ENCODE measurements at regions not wholly inside any gene's neighbourhood (a gene's known extent, or its start where the extent isn't known, plus 50 kb on each side); places are given as distances from the start of the nearest gene placed in this dataset.
A peak's percentile ranks its signal among the peaks of the same experiment; 100 is the strongest.

- Mint-ChIP-seq H3K4me1 (ENCODE audit: low read depth) (peaks cover 21% of the 10 kb centered on the region), H3K36me3 (ENCODE audit: low read depth) (no peaks in the 10 kb centered on the region), H3K27me3 (peaks cover 5% of the 10 kb centered on the region), H3K27ac (no peak overlapping the region), H3K9me3 (no peaks in the 10 kb centered on the region), H3K4me3 (no peak overlapping the region)
- TF ChIP-seq, protein P1, sequence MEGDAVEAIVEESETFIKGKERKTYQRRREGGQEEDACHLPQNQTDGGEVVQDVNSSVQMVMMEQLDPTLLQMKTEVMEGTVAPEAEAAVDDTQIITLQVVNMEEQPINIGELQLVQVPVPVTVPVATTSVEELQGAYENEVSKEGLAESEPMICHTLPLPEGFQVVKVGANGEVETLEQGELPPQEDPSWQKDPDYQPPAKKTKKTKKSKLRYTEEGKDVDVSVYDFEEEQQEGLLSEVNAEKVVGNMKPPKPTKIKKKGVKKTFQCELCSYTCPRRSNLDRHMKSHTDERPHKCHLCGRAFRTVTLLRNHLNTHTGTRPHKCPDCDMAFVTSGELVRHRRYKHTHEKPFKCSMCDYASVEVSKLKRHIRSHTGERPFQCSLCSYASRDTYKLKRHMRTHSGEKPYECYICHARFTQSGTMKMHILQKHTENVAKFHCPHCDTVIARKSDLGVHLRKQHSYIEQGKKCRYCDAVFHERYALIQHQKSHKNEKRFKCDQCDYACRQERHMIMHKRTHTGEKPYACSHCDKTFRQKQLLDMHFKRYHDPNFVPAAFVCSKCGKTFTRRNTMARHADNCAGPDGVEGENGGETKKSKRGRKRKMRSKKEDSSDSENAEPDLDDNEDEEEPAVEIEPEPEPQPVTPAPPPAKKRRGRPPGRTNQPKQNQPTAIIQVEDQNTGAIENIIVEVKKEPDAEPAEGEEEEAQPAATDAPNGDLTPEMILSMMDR (IDR thresholded peaks at IDR 0.05), result no peak
- intact Hi-C loops (cut with micrococcal nuclease), result loop anchor here (5.0 to 10.0 kb wide), 3 partner anchors 117 to 390 kb away; partner anchors contain the start of gene PHLDA1
- no peak for DNase-seq
- CTCF ChIA-PET, result interaction anchor here (1.2 kb wide), 1 partner anchor 395 kb away, joined by 4 read pairs; no protein-coding TSS in a partner anchor
- peak; percentile 35 for ATAC-seq
- POLR2A ChIA-PET, result interaction anchor here (0.7 kb wide), 1 partner anchor 83 kb away, joined by 3 read pairs; no protein-coding TSS in a partner anchor
These were observed 130.8 kb upstream of the KRR1 start for GRCh38 chr12:75642226-75642625.

DNA sequence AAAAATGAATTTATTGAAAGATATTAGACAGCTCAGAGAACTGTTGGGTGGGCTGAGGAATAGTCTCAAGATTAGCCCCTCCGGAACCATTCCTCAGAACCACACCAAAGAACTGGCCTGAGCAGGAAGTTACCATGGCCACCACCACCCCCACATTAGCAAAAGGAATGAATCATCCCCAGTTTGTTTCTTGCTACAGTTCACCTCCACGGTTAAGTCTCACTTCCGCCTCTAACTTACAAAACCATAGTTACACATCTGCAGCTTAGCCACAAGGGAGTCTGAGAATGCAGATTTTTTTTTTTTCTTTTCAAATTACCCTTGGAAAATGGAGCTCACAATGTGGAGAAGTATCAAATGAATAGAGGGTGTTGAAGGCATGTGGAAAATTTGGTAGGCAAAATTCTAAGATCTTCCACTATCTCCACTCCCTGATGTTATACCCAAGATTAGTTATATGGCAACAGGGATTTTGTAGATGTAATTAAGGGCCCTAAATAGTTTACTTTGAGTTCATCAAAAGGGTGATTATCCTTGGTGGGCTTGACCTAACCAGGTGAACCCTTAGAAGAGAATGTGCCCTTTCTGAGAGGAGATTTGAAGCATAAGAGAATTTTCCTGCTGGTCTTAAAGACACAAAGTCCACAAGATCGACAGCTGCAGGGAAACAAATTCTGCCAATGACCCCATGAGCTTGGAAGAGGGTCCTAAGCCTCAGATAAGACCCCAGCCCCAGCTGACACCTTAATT is 129.8 kb upstream of the KRR1 start:
- H3K9me3 Mint-ChIP-seq, result no peaks in the 10 kb centered on the region
- ATAC-seq (peak; percentile 93), DNase-seq (peak; percentile 73)
- H3K27ac Mint-ChIP-seq, result peak overlapping the region; percentile 70
- peaks cover 23% of the 10 kb centered on the region for H3K4me1 Mint-ChIP-seq (ENCODE audit: low read depth)
- POLR2A ChIA-PET, result no interaction called here
- no peak overlapping the region for H3K4me3 Mint-ChIP-seq
- CTCF ChIA-PET, result interaction anchor here (0.6 to 1.2 kb wide), 2 partner anchors 235 to 396 kb away, joined by 3 to 4 read pairs; no protein-coding TSS in a partner anchor
- TF ChIP-seq, protein P1 (IDR thresholded peaks at IDR 0.05), result no peak
- H3K36me3 Mint-ChIP-seq (ENCODE audit: low read depth), result no peaks in the 10 kb centered on the region
- intact Hi-C loops (cut with micrococcal nuclease), result loop anchor here (5.0 to 10.0 kb wide), 3 partner anchors 116 to 391 kb away; partner anchors contain the start of gene PHLDA1
- peaks cover 10% of the 10 kb centered on the region for H3K27me3 Mint-ChIP-seq

DNA sequence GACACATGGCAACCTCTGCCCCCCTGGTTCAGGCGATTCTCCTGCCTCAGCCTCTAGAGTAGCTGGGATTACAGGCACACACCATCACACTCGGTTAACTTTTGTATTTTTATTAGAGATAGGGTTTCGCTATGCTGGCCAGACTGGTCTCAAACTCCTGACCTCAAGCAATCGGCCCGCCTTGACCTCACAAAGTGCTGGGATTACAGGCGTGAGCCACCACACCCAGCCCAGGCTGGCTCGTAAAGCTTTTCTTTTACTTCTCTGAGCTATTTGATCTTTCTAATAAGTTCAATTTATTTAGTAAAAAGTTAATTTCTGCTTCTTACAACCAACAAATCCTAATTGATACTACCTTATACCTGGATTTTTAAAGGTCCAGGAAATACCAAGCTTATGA is 127.4 kb upstream of the KRR1 start:
- DNase-seq, result no peak
- peaks cover 12% of the 10 kb centered on the region for H3K27me3 Mint-ChIP-seq
- no peak overlapping the region for H3K4me3 Mint-ChIP-seq
- no peak overlapping the region for H3K27ac Mint-ChIP-seq
- intact Hi-C loops (cut with micrococcal nuclease), result no loop called here
- no peak for ATAC-seq
- POLR2A ChIA-PET, result interaction anchor here (0.6 to 0.7 kb wide), 2 partner anchors 28 to 542 kb away, joined by 3 read pairs; no protein-coding TSS in a partner anchor
- H3K9me3 Mint-ChIP-seq, result no peaks in the 10 kb centered on the region
- H3K36me3 Mint-ChIP-seq (ENCODE audit: low read depth), result no peaks in the 10 kb centered on the region
- CTCF ChIA-PET, result interaction anchor here (0.8 to 1.4 kb wide), 3 partner anchors 54 to 248 kb away, joined by 3 to 4 read pairs (median 4); partner anchors contain the start of gene GLIPR1L2
- H3K4me1 Mint-ChIP-seq (ENCODE audit: low read depth), result peaks cover 37% of the 10 kb centered on the region
- TF ChIP-seq, protein P1 (IDR thresholded peaks at IDR 0.05), result no peak

DNA sequence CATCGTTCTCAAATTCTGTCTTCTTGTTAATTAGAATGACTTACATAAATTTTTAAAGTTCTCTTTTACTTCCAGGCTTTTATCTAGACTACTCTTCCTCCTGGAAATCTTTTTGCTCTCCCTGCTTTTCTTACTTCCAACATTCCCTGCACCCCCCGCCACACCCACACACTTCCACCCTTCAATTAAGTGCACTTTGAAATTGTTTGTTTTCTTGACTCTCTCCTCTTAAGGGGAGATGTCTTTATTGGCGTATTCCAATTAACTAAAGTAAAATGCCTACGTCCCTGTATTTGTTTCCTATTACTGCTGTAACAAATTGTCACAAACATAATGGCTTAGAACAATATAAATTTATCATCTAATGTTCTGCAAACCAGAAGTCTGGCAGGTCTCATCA is 125.2 kb upstream of the KRR1 start:
- H3K4me3 Mint-ChIP-seq, result no peak overlapping the region
- H3K27me3 Mint-ChIP-seq, result peaks cover 12% of the 10 kb centered on the region
- intact Hi-C loops (cut with micrococcal nuclease), result no loop called here
- H3K36me3 Mint-ChIP-seq (ENCODE audit: low read depth), result no peaks in the 10 kb centered on the region
- ChIA-PET POLR2A (interaction anchor here (1.5 kb wide), 1 partner anchor 82 kb away, joined by 4 read pairs; no protein-coding TSS in a partner anchor), CTCF (no interaction called here)
- ATAC-seq, result no peak
- H3K9me3 Mint-ChIP-seq, result no peaks in the 10 kb centered on the region
- TF ChIP-seq, protein P1 (IDR thresholded peaks at IDR 0.05), result no peak
- no peak overlapping the region for H3K27ac Mint-ChIP-seq
- peaks cover 28% of the 10 kb centered on the region for H3K4me1 Mint-ChIP-seq (ENCODE audit: low read depth)
- DNase-seq, result no peak

All from activated CD8-positive, alpha-beta T cell treated with anti-CD3 and anti-CD28 coated beads for 36 hours (primary cell).